GM12878 (cell line): ENCODE measurements at regions not wholly inside any gene's neighbourhood (a gene's known extent, or its start where the extent isn't known, plus 50 kb on each side); places are given as distances from the start of the nearest gene placed in this dataset.

ENCODE experiments used
- ATAC-seq: fragments of 200-7000 bp; cut with Tn5 transposase; 3 replicates; pipeline ENCODE4 v1.9.1; 2020; ENCODE audit warnings: mild to moderate bottlenecking, moderate library complexity
- BruUV-seq: library from RNA; stranded (reverse); fragments of 400-500 nt; replicated peaks from 2 replicates; lab custom pipeline; 2021; lab: Mats Ljungman, UMichigan
- CTCF ChIA-PET: fragments of 300-600 bp; sonication (Branson Sonifier 250); formaldehyde crosslinking; extraction: SDS; loops from one replicate; lab custom pipeline; 2021; ENCODE audit warnings: inconsistent platforms; lab: Yijun Ruan, JAX
- POLR2A ChIA-PET: fragments of 350-600 bp; formaldehyde crosslinking; extraction: SDS; loops from one replicate; lab custom pipeline; 2021; ENCODE audit warnings: inconsistent platforms; lab: Charles Lee
- RAD21 ChIA-PET: fragments of 300-600 bp; sonication (Branson Sonifier 250); formaldehyde crosslinking; loops from one replicate; lab custom pipeline; 2023; ENCODE audit warnings: antibody characterized with exemption; ENCODE audit not compliant: unreplicated experiment; lab: Charles Lee
- SMC1A ChIA-PET: fragments of 300-600 bp; sonication (Branson Sonifier 250); formaldehyde crosslinking; loops from one replicate; lab custom pipeline; 2023; ENCODE audit not compliant: unreplicated experiment, uncharacterized antibody; lab: Charles Lee
- DNase-seq: peaks from one replicate; pipeline ENCODE4 v3.0.0-alpha.2; 2011; ENCODE audit warnings: low read depth, low spot score
- FAIRE-seq: peaks from 3 replicates; lab custom pipeline; 2011; peaks lifted over from hg19 to GRCh38; lab: Jason Lieb, UNC
- H2AFZ ChIP-seq: 2 replicates; pipeline ENCODE4 v1.6.0; 2011; ENCODE audit warnings: low read depth, low read length, control low read depth; ENCODE audit not compliant: control insufficient read depth
- H3K27ac ChIP-seq: 2 replicates; pipeline ENCODE4 v1.5.1; 2011; ENCODE audit warnings: control low read depth; ENCODE audit not compliant: control insufficient read depth, insufficient read depth
- H3K27me3 ChIP-seq, 2 experiments: replicated peaks in 1 of 2; 2 replicates each; pipeline versions ENCODE4 v1.6.0 to v1.6.1; 2011; ENCODE audit warnings: low read length in 1 of 2; ENCODE audit not compliant: control insufficient read depth in 2 of 2, insufficient read depth in 2 of 2
- H3K36me3 ChIP-seq, 2 experiments: 2 replicates each; pipeline ENCODE4 v1.5.1; 2011; ENCODE audit warnings: low read length in 1 of 2; ENCODE audit not compliant: control insufficient read depth in 2 of 2, insufficient read depth in 2 of 2
- H3K4me1 ChIP-seq: 2 replicates; pipeline ENCODE4 v1.6.1; 2011; ENCODE audit warnings: mild to moderate bottlenecking, low read length, moderate library complexity, mixed read lengths; ENCODE audit not compliant: control insufficient read depth, insufficient read depth
- H3K4me2 ChIP-seq: 2 replicates; pipeline ENCODE4 v1.6.0; 2011; ENCODE audit warnings: control low read depth; ENCODE audit not compliant: control insufficient read depth, insufficient read depth
- H3K4me3 ChIP-seq: fragments of 200-600 bp; sonication (generic); 2 replicates; pipeline ENCODE4 v1.5.1; 2016
- H3K79me2 ChIP-seq: 2 replicates; pipeline ENCODE4 v1.6.0; 2011; ENCODE audit warnings: low read length; ENCODE audit not compliant: control insufficient read depth, insufficient read depth
- H3K9ac ChIP-seq: 2 replicates; pipeline ENCODE4 v1.8.0; 2011; ENCODE audit warnings: low read length, control low read depth, mixed read lengths; ENCODE audit not compliant: control insufficient read depth, insufficient read depth
- H3K9me3 ChIP-seq: replicated peaks from 3 replicates; pipeline ENCODE4 v1.5.1; 2011; ENCODE audit warnings: mild to moderate bottlenecking, low read length; ENCODE audit not compliant: control insufficient read depth, insufficient read depth
- H4K20me1 ChIP-seq: 2 replicates; pipeline ENCODE4 v1.6.0; 2011; ENCODE audit not compliant: control insufficient read depth, insufficient read depth
- BHLHE40 ChIP-seq, 2 experiments: fragments of 450-650 bp in 1 of 2; IDR thresholded peaks; 2 replicates each; pipeline ENCODE4 v1.6.1; 2011 to 2017; ENCODE audit warnings: low read depth in 2 of 2, borderline replicate concordance in 1 of 2, improper control_type of control experiment in 1 of 2, low read length in 1 of 2, mild to moderate bottlenecking in 1 of 2
- IRF3 ChIP-seq: fragments of 450-650 bp; IDR thresholded peaks from 2 replicates; pipeline ENCODE4 v1.6.1; 2014; ENCODE audit warnings: mild to moderate bottlenecking
- USF1 ChIP-seq: IDR thresholded peaks from 2 replicates; pipeline ENCODE4 v1.6.1; 2011; ENCODE audit warnings: borderline replicate concordance, low read depth, mild to moderate bottlenecking, moderate library complexity, mixed read lengths, low read length; ENCODE audit not compliant: insufficient read depth; ENCODE audit errors: extremely low read length
- YBX1 ChIP-seq: fragments of 450-650 bp; IDR thresholded peaks from 2 replicates; pipeline ENCODE4 v1.6.1; 2016; ENCODE audit warnings: antibody characterized with exemption
- ZNF687 ChIP-seq: fragments of 450-650 bp; IDR thresholded peaks from 2 replicates; pipeline ENCODE4 v1.6.1; 2017; ENCODE audit warnings: mild to moderate bottlenecking, moderate library complexity
- WGBS: methylation state at CpG from one replicate; pipeline ENCODE4 v1.1.6; 2016; ENCODE audit warnings: low lambda C conversion rate; ENCODE audit not compliant: insufficient replicate concordance, insufficient coverage; ENCODE audit errors: missing lambda C conversion rate; 5-methylcytosine and 5-hydroxymethylcytosine counted together
- in situ Hi-C: fragments of 300-500 bp; cut with MboI; formaldehyde crosslinking; loops from 9 replicates; pipeline ENCODE4 v1.14.3; 2018; ENCODE audit warnings: mixed read lengths
- intact Hi-C: fragments of 100-400 bp; cut with micrococcal nuclease; formaldehyde crosslinking; loops from one replicate; pipeline ENCODE4 v1.14.2; 2022; ENCODE audit not compliant: unreplicated experiment

GRCh38 chr11:27563641-27564040 is 57.1 kb upstream of the LIN7C start:
- FAIRE-seq (no peak), ATAC-seq (no peak), DNase-seq (no peak)
- Histone ChIP-seq H3K9me3 (no peaks in the 10 kb centered on the region), H2AFZ (no peak overlapping the region), H3K27me3 (no peaks in the 10 kb centered on the region; a peak in 1 of 4 replicates), H3K4me3 (no peak overlapping the region), H3K4me2 (no peak overlapping the region), H3K79me2 (no peaks in the 10 kb centered on the region), H3K9ac (no peak overlapping the region), H3K4me1 (no peaks in the 10 kb centered on the region), H3K27ac (no peak overlapping the region), H3K36me3 (no peaks in the 10 kb centered on the region), H4K20me1 (no peaks in the 10 kb centered on the region)
- ChIA-PET POLR2A (no interaction called here), RAD21 (no interaction called here), SMC1A (no interaction called here), CTCF (no interaction called here)
- BruUV-seq: no TSS peak
- 19% methylated on average over 3 of the region's 3 CpGs for WGBS
- intact Hi-C loops: no loop called here
- TF ChIP-seq BHLHE40 (IDR thresholded peaks at IDR 0.05; ENCODE audit: borderline replicate concordance in 1 of 2, low read depth in 2 of 2, low read length in 1 of 2) (no peak), ZNF687 (no peak), IRF3 (no peak), USF1 (no peak), YBX1 (no peak)
- in situ Hi-C loops: no loop called here
